SKM-1 (cell line): ENCODE measurements at regions not wholly inside any gene's neighbourhood (a gene's known extent, or its start where the extent isn't known, plus 50 kb on each side); places are given as distances from the start of the nearest gene placed in this dataset.
"Not testable (repeated sequence)": the region's sequence is repeated elsewhere in the genome, so short reads cannot be mapped to it uniquely, and the experiment has no call there.

ENCODE experiments used
- DNase-seq: peaks from one replicate; lab custom pipeline; 2025; ENCODE audit not compliant: unreplicated experiment; lab: John Stamatoyannopoulos, UW

GRCh38 chr2:113341191-113341869, 62.6 kb upstream of the PAX8 start:
- DNase-seq = no peak

- no peak for DNase-seq
These were observed 59.1 kb upstream of the PAX8 start for GRCh38 chr2:113337809-113338208.

- not testable (repeated sequence) for DNase-seq
These were observed 57.3 kb upstream of the PAX8 start for GRCh38 chr2:113336040-113336439.

GRCh38 chr2:113334147-113334546, 55.4 kb upstream of the PAX8 start:
- no peak for DNase-seq

GRCh38 chr2:113333735-113334134, 55.0 kb upstream of the PAX8 start:
- not testable (repeated sequence) for DNase-seq

GRCh38 chr2:113330060-113330767, 51.5 kb upstream of the PAX8 start:
- not testable (repeated sequence) for DNase-seq

GRCh38 chr2:113328973-113329372, 50.3 kb upstream of the PAX8 start:
- DNase-seq = not testable (repeated sequence)

- not testable (repeated sequence) for DNase-seq
These were observed 49.9 kb upstream of the PAX8 start for GRCh38 chr2:113328572-113328971.
